ACHN (cell line): ENCODE measurements at regions not wholly inside any gene's neighbourhood (a gene's known extent, or its start where the extent isn't known, plus 50 kb on each side); places are given as distances from the start of the nearest gene placed in this dataset.
"Not testable (repeated sequence)": the region's sequence is repeated elsewhere in the genome, so short reads cannot be mapped to it uniquely, and the experiment has no call there.

ENCODE experiments used
- DNase-seq: peaks from one replicate; pipeline ENCODE4 v3.0.0-alpha.2; 2015
- in situ Hi-C: cut with HindIII; loops from 2 replicates; pipeline ENCODE4 v1.10.0; 2017; ENCODE audit warnings: low sequenced_read_pairs, low pct_ligation_motif_present, low pct_unique_long_range_greater_than_20kb

DNA sequence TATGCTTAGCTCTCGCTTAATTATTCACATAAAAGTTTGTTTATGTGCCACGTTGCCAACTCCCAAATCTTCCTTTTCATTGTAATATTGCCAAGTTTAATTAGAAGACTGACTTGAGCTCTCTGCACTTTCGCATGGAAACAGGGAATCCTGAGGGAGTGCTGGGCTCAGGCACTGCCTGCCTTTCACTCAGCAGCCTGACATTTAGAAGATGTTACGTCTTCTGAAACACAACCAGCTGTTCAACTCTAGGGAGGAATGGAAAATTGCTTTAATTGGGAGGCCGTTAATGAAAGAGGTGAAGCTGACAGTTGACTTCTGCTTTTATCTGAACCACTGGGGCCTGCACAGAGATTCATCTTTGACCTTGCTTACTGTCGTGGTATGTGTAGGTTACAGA, 77.4 kb upstream of the MTHFD1L start:
- DNase-seq: no peak

DNA sequence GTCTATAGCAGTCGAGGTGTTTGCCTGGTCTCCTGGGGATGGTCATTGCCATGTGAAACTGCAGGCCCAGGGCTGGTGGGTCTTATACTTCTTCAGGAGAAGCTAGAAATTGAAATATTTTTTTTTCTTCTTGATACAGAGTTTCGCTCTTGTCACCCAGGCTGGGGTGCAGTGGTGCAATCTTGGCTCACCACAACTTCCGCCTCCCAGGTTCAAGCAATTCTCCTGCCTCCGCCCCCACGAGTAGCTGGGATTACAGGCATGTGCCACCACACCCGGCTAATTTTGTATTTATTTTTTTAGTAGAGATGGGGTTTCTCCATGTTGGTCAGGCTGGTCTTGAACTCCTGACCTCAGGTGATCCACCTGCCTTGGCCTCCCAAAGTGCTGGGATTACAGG, 75.6 kb upstream of the MTHFD1L start:
- DNase-seq, in situ Hi-C loops: not testable (repeated sequence)

More for the DNA sequence above, 77.4 kb upstream of the MTHFD1L start:
- in situ Hi-C loops: no loop called here

DNA sequence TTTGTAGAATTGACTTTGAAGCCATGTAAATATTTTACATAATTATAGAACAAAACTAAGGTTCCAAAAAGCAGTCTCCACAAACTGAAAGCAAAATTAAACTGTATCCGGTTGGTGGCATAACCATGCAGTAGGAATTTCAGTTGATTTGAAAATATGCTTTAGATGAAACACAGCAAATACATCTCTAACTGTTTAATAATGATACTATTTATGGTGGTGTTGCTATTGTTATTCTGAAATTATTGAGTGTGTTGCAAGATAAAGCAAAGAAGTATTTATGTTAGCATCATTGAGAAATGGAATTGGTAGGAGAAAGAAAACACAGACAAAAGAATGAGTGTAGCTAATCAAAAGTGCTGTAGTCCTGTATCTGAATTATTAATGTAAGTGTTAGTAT, 73.8 kb upstream of the MTHFD1L start:
- in situ Hi-C loops: no loop called here
- no peak for DNase-seq

- in situ Hi-C loops: no loop called here
- no peak for DNase-seq
These were observed 67.6 kb upstream of the MTHFD1L start for GRCh38 chr6:150797949-150798348.

GRCh38 chr6:150799276-150799805, 66.2 kb upstream of the MTHFD1L start:
- DNase-seq: no peak
- in situ Hi-C loops: no loop called here

- in situ Hi-C loops: no loop called here
- no peak for DNase-seq
These were observed 64.7 kb upstream of the MTHFD1L start for GRCh38 chr6:150800674-150801314.

DNA sequence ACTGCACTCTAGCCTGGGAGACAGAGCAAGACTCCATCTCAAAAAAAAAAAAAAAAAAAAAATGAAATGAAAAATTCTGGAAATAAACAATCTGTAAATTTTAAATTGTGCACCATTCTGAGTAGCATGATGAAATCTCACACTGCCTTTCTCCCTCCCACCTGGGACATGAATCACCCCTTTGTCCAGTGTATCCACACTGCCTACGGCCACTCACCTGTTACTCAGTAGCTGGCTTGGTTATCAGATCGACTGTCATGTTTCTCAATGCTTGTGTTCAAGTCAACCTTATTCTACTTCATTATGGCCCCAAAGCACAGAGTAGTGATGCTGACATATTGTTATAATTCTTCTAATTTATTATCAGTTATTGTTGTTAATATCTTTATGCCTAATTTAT, 58.7 kb upstream of the MTHFD1L start:
- in situ Hi-C loops: no loop called here
- DNase-seq: no peak

GRCh38 chr6:150813319-150813992, 52.0 kb upstream of the MTHFD1L start:
- in situ Hi-C loops: no loop called here

DNA sequence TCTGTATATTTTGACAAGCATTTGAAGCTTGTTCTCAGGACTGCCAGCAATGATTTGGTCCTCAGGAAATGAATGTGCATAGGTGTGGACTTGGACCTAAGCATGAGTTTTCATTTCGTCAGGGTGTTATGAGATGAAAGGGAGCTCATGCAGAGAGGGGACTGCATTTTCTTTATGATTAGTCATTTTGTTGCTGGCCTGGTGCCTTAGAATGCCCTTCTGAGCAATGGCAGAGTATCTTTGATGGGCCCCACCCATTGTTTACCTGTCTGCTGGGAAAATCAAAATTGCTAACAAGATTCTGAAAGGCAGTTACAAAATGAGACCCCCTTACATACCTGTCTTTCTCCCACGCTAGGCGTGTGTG, 51.5 kb upstream of the MTHFD1L start:
- in situ Hi-C loops: no loop called here
- peak; percentile 11 for DNase-seq

More at GRCh38 chr6:150813319-150813992, 52.0 kb upstream of the MTHFD1L start:
- DNase-seq: no peak
